H9 (cell line): ENCODE measurements at regions not wholly inside any gene's neighbourhood (a gene's known extent, or its start where the extent isn't known, plus 50 kb on each side); places are given as distances from the start of the nearest gene placed in this dataset.

Experiments used
- DNase-seq: peaks from one replicate; pipeline ENCODE4 v3.0.0-alpha.2; 2017
- H2AFZ ChIP-seq: one replicate; pipeline ENCODE4 v1.6.1; 2013; ENCODE audit warnings: mild to moderate bottlenecking, low read length, control low read depth, moderate library complexity
- H2AK5ac ChIP-seq: 2 replicates; pipeline ENCODE4 v1.6.1; 2013; ENCODE audit warnings: low read length, control low read depth, mixed read lengths; ENCODE audit not compliant: insufficient read length
- H2BK120ac ChIP-seq: one replicate; pipeline ENCODE4 v1.6.1; 2013; ENCODE audit warnings: low read depth, mild to moderate bottlenecking, low read length, control low read depth, inconsistent platforms; ENCODE audit not compliant: poor library complexity, severe bottlenecking
- H2BK12ac ChIP-seq: 2 replicates; pipeline ENCODE4 v1.6.1; 2013; ENCODE audit warnings: low read length, control low read depth, mixed read lengths, low read depth; ENCODE audit not compliant: insufficient read length
- H2BK15ac ChIP-seq: 2 replicates; pipeline ENCODE4 v1.6.1; 2013; ENCODE audit warnings: low read depth, low read length, control low read depth
- H2BK20ac ChIP-seq: one replicate; pipeline ENCODE4 v1.6.1; 2013; ENCODE audit warnings: low read depth, mild to moderate bottlenecking, low read length, control low read depth, inconsistent platforms; ENCODE audit not compliant: poor library complexity, severe bottlenecking
- H2BK5ac ChIP-seq: 2 replicates; pipeline ENCODE4 v1.6.1; 2013; ENCODE audit warnings: low read length, control low read depth, mixed read lengths; ENCODE audit not compliant: insufficient read length
- H3K14ac ChIP-seq: 2 replicates; pipeline ENCODE4 v1.6.1; 2013; ENCODE audit warnings: low read length, control low read depth; ENCODE audit not compliant: insufficient read depth
- H3K18ac ChIP-seq: 2 replicates; pipeline ENCODE4 v1.6.1; 2013; ENCODE audit warnings: low read depth, mild to moderate bottlenecking, mixed read lengths, low read length, control low read depth; ENCODE audit not compliant: insufficient read length
- H3K23ac ChIP-seq: 2 replicates; pipeline ENCODE4 v1.6.1; 2013; ENCODE audit warnings: low read length, control low read depth, mixed read lengths, low read depth; ENCODE audit not compliant: insufficient read length
- H3K23me2 ChIP-seq: 2 replicates; pipeline ENCODE4 v1.6.1; 2013; ENCODE audit warnings: low read depth, mild to moderate bottlenecking, mixed read lengths, low read length, control low read depth; ENCODE audit not compliant: insufficient read length, poor library complexity, severe bottlenecking
- H3K27ac ChIP-seq: 2 replicates; pipeline ENCODE4 v1.5.1; 2013; ENCODE audit warnings: low read length, control low read depth, mixed read lengths, low read depth; ENCODE audit not compliant: insufficient read length
- H3K27me3 ChIP-seq: 2 replicates; pipeline ENCODE4 v1.6.1; 2013; ENCODE audit warnings: low read length, control low read depth, inconsistent platforms; ENCODE audit not compliant: insufficient read depth
- H3K4ac ChIP-seq: 2 replicates; pipeline ENCODE4 v1.6.1; 2013; ENCODE audit warnings: low read depth, mild to moderate bottlenecking, control low read depth, inconsistent platforms, low read length, moderate library complexity
- H3K4me1 ChIP-seq: 2 replicates; pipeline ENCODE4 v1.6.1; 2013; ENCODE audit warnings: low read length, control low read depth, inconsistent platforms; ENCODE audit not compliant: insufficient read depth
- H3K4me2 ChIP-seq: 2 replicates; pipeline ENCODE4 v1.6.1; 2013; ENCODE audit warnings: low read length, control low read depth, mixed read lengths; ENCODE audit not compliant: insufficient read length, insufficient read depth
- H3K56ac ChIP-seq: 2 replicates; pipeline ENCODE4 v1.6.1; 2013; ENCODE audit warnings: low read depth, mild to moderate bottlenecking, mixed read lengths, low read length, control low read depth; ENCODE audit not compliant: insufficient read length
- H3K79me1 ChIP-seq: 2 replicates; pipeline ENCODE4 v1.6.1; 2013; ENCODE audit warnings: low read depth, mild to moderate bottlenecking, moderate library complexity, low read length, control low read depth, inconsistent platforms; ENCODE audit not compliant: insufficient read depth, poor library complexity, severe bottlenecking
- H3K79me2 ChIP-seq: 2 replicates; pipeline ENCODE4 v1.6.1; 2013; ENCODE audit warnings: low read length, control low read depth, inconsistent platforms; ENCODE audit not compliant: insufficient read depth
- H3K9ac ChIP-seq: 2 replicates; pipeline ENCODE4 v1.6.1; 2013; ENCODE audit warnings: low read length, control low read depth, mixed read lengths; ENCODE audit not compliant: insufficient read length; ENCODE audit errors: extremely low read depth
- H3K9me3 ChIP-seq: one replicate; pipeline ENCODE4 v1.6.1; 2013; ENCODE audit warnings: low read depth, low read length, inconsistent platforms; ENCODE audit not compliant: control insufficient read depth
- H3T11ph ChIP-seq: one replicate; pipeline ENCODE4 v1.6.1; 2013; ENCODE audit warnings: mild to moderate bottlenecking, low read length, control low read depth, inconsistent platforms
- H4K20me1 ChIP-seq: one replicate; pipeline ENCODE4 v1.6.1; 2013; ENCODE audit not compliant: control insufficient read depth, insufficient read length, insufficient read depth
- H4K5ac ChIP-seq: 2 replicates; pipeline ENCODE4 v1.6.1; 2013; ENCODE audit warnings: low read depth, mild to moderate bottlenecking, mixed read lengths, low read length, control low read depth; ENCODE audit not compliant: insufficient read length
- H4K8ac ChIP-seq: replicated peaks from 2 replicates; pipeline ENCODE4 v1.6.1; 2013; ENCODE audit warnings: low read length, control low read depth, mixed read lengths, low read depth; ENCODE audit not compliant: insufficient read length
- H4K91ac ChIP-seq: 2 replicates; pipeline ENCODE4 v1.6.1; 2013; ENCODE audit warnings: low read depth, mild to moderate bottlenecking, moderate library complexity, mixed read lengths, low read length, control low read depth; ENCODE audit not compliant: insufficient read length
- H3K27ac Mint-ChIP-seq, 3 experiments: 2 replicates in 2 of 3; 3 replicates in 1 of 3; pipeline ENCODE4 v1.8.0; 2020 to 2021; ENCODE audit warnings: mixed read lengths in 3 of 3, mild to moderate bottlenecking in 1 of 3, moderate library complexity in 1 of 3
- H3K27me3 Mint-ChIP-seq: 2 replicates; pipeline ENCODE4 v1.8.0; 2021; ENCODE audit warnings: low read depth, mild to moderate bottlenecking, moderate library complexity, mixed read lengths
- H3K36me3 Mint-ChIP-seq, 3 experiments: 2 replicates in 2 of 3; 3 replicates in 1 of 3; pipeline ENCODE4 v1.8.0; 2020 to 2021; ENCODE audit warnings: low read depth in 3 of 3, mixed read lengths in 3 of 3; ENCODE audit not compliant: insufficient read depth in 1 of 3
- H3K4me1 Mint-ChIP-seq, 2 experiments: 2 replicates each; pipeline ENCODE4 v1.8.0; 2020; ENCODE audit warnings: mixed read lengths in 2 of 2
- H3K4me3 Mint-ChIP-seq, 2 experiments: 2 replicates in 1 of 2; 3 replicates in 1 of 2; pipeline ENCODE4 v1.8.0; 2020 to 2021; ENCODE audit warnings: mild to moderate bottlenecking in 2 of 2, mixed read lengths in 2 of 2, moderate library complexity in 1 of 2
- H3K9me3 Mint-ChIP-seq, 2 experiments: 2 replicates in 1 of 2; 3 replicates in 1 of 2; pipeline ENCODE4 v1.8.0; 2020; ENCODE audit warnings: mild to moderate bottlenecking in 2 of 2, mixed read lengths in 2 of 2, moderate library complexity in 1 of 2
- CTCF ChIP-seq: fragments of 200-600 bp; sonication (generic); conservative IDR thresholded peaks from 3 replicates; pipeline ENCODE4 v1.8.0; 2021; ENCODE audit warnings: antibody characterized with exemption, mild to moderate bottlenecking
- WGBS: extraction: QIAGEN DNeasy Blood & Tissue Kit; methylation state at CpG from one replicate; pipeline ENCODE4 v1.1.7; 2013; ENCODE audit warnings: missing lambda C conversion rate, low lambda C conversion rate, mixed read lengths; ENCODE audit not compliant: insufficient read length; ENCODE audit errors: extremely low coverage; 5-methylcytosine and 5-hydroxymethylcytosine counted together

GRCh38 chr7:81190997-81191768, 272.3 kb upstream of the SEMA3C start:
- Histone ChIP-seq H3K4me2 (no peak overlapping the region), H2AK5ac (no peak overlapping the region), H3K4ac (no peak overlapping the region), H3K79me2 (no peaks in the 10 kb centered on the region), H3K79me1 (no peaks in the 10 kb centered on the region), H3K27ac (no peak overlapping the region), H2BK5ac (no peak overlapping the region), H3K23me2 (no peaks in the 10 kb centered on the region), H3K9ac (no peak overlapping the region), H2BK12ac (no peak overlapping the region), H3K56ac (no peak overlapping the region), H2BK15ac (no peak overlapping the region), H3K23ac (no peak overlapping the region), H4K91ac (no peak overlapping the region), H4K5ac (no peak overlapping the region), H3K9me3 (no peaks in the 10 kb centered on the region), H4K20me1 (no peaks in the 10 kb centered on the region), H3K27me3 (no peaks in the 10 kb centered on the region), H3K4me1 (no peaks in the 10 kb centered on the region), H2AFZ (no peak overlapping the region), H3K18ac (no peak overlapping the region), H3T11ph (no peak overlapping the region), H2BK20ac (no peak overlapping the region), H4K8ac (no peak overlapping the region), H3K14ac (no peak overlapping the region), H2BK120ac (no peak overlapping the region)
- Mint-ChIP-seq H3K27ac (no peak overlapping the region), H3K9me3 (no peaks in the 10 kb centered on the region), H3K36me3 (no peaks in the 10 kb centered on the region), H3K4me3 (no peak overlapping the region), H3K27me3 (no peaks in the 10 kb centered on the region), H3K4me1 (no peaks in the 10 kb centered on the region)
- no peak for TF ChIP-seq CTCF
- no peak for DNase-seq
- no CpG with 5 or more reads among the region's 3 CpGs for WGBS
